ENCODE measurements at regions not wholly inside any gene's neighbourhood (a gene's known extent, or its start where the extent isn't known, plus 50 kb on each side); places are given as distances from the start of the nearest gene placed in this dataset.
"Not testable (repeated sequence)": the region's sequence is repeated elsewhere in the genome, so short reads cannot be mapped to it uniquely, and the experiment has no call there.

- no peak for DNase-seq (ENCODE audit: low read depth, low spot score)
- TF ChIP-seq, protein P1, sequence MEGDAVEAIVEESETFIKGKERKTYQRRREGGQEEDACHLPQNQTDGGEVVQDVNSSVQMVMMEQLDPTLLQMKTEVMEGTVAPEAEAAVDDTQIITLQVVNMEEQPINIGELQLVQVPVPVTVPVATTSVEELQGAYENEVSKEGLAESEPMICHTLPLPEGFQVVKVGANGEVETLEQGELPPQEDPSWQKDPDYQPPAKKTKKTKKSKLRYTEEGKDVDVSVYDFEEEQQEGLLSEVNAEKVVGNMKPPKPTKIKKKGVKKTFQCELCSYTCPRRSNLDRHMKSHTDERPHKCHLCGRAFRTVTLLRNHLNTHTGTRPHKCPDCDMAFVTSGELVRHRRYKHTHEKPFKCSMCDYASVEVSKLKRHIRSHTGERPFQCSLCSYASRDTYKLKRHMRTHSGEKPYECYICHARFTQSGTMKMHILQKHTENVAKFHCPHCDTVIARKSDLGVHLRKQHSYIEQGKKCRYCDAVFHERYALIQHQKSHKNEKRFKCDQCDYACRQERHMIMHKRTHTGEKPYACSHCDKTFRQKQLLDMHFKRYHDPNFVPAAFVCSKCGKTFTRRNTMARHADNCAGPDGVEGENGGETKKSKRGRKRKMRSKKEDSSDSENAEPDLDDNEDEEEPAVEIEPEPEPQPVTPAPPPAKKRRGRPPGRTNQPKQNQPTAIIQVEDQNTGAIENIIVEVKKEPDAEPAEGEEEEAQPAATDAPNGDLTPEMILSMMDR (IDR thresholded peaks at IDR 0.05; ENCODE audit: insufficient read depth, low read length, missing control alignments) = no peak
- POLR2A ChIA-PET = interaction anchor here (0.7 kb wide), 2 partner anchors 15 to 193 kb away, joined by 3 to 4 read pairs; no protein-coding TSS in a partner anchor
- H3K4me3 ChIP-seq (ENCODE audit: low read depth, low read length) = no peak overlapping the region
- CTCF ChIA-PET = interaction anchor here (0.9 kb wide), 1 partner anchor 410 kb away, joined by 3 read pairs; no protein-coding TSS in a partner anchor
Observed at GRCh38 chr7:93030605-93031225, 87.1 kb downstream of the SAMD9 start.

DNA sequence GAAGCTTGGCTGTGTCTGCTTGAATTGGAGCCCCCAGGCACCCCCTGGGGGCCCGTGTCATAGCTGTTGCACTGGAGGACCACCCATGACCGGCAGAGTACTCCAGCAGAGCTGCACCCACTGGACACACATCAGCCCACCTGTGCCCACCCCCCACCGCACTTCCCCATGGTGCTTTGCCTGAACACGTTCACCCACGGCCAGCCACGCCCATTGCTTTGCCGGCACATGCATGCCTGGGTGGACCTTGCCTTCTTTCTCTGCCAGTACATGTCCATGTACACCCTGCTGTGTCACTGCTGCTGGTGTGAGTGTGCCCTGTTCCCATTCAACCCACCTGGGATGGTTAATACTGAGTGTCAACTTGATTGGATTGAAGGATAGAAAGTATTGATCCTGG lies 88.7 kb downstream of the SAMD9 start:
- POLR2A ChIA-PET = no interaction called here
- CTCF ChIA-PET = interaction anchor here (1.0 kb wide), 1 partner anchor 12 kb away, joined by 3 read pairs; no protein-coding TSS in a partner anchor
- no peak for DNase-seq (ENCODE audit: low read depth, low spot score)
- TF ChIP-seq, protein P1 (IDR thresholded peaks at IDR 0.05; ENCODE audit: insufficient read depth, low read length, missing control alignments) = no peak
- H3K4me3 ChIP-seq (ENCODE audit: low read depth, low read length) = no peak overlapping the region

- TF ChIP-seq, protein P1 (IDR thresholded peaks at IDR 0.05; ENCODE audit: insufficient read depth, low read length, missing control alignments) = no peak
- ChIA-PET POLR2A (interaction anchor here (0.6 kb wide), 1 partner anchor 15 kb away, joined by 3 read pairs; no protein-coding TSS in a partner anchor), CTCF (interaction anchor here (1.0 kb wide), 1 partner anchor 11 kb away, joined by 3 read pairs; no protein-coding TSS in a partner anchor)
- no peak overlapping the region for H3K4me3 ChIP-seq (ENCODE audit: low read depth, low read length)
- DNase-seq (ENCODE audit: low read depth, low spot score) = no peak
Observed at GRCh38 chr7:93028610-93029009, 89.2 kb downstream of the SAMD9 start.

DNA sequence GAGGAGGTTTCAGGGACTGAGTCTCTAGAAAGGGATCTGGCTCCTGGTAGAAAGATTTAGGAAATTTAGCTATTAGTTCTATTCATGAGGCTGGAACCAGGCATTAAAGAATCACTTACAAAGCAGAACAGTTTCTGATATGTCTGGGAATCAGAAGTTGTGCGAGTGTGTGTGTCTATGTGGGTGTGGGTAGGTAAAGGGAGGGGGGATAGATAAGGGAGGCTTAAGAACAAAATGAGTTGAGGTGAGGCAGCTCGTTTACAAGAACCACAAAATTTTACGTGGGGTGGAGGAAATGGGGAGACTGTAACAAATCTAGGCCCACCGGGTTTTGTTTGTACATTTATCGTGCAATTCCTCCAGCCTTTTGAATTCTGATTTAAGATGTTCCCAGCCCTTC lies 90.7 kb downstream of the SAMD9 start:
- ChIA-PET CTCF (no interaction called here), POLR2A (no interaction called here)
- no peak for DNase-seq (ENCODE audit: low read depth, low spot score)
- H3K4me3 ChIP-seq (ENCODE audit: low read depth, low read length) = no peak overlapping the region
- TF ChIP-seq, protein P1 (IDR thresholded peaks at IDR 0.05; ENCODE audit: insufficient read depth, low read length, missing control alignments) = no peak

- POLR2A ChIA-PET = no interaction called here
- no peak overlapping the region for H3K4me3 ChIP-seq (ENCODE audit: low read depth, low read length)
- CTCF ChIA-PET = no interaction called here
- no peak for DNase-seq (ENCODE audit: low read depth, low spot score)
- TF ChIP-seq, protein P1 (IDR thresholded peaks at IDR 0.05; ENCODE audit: insufficient read depth, low read length, missing control alignments) = no peak
Observed at GRCh38 chr7:93026425-93026824, 91.4 kb downstream of the SAMD9 start.

DNA sequence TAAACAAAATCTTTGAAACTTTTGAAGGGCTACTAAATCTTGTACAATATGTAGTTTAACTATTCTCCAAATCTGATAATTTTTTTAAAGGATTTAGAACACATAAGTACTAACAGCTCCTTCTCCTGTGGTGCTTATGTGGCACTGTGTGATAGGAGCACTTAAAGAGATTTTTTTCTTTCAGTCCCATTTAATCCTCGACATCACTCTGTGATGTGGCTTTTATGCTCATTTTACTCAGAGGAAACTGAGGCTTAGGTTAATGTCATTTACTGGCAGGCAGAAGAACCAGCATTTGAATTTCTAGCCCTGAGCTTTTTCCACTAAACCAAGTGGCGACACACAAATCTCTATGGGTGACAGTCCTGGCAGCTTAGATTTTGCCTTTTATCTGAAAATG lies 92.4 kb downstream of the SAMD9 start:
- TF ChIP-seq, protein P1 (IDR thresholded peaks at IDR 0.05; ENCODE audit: insufficient read depth, low read length, missing control alignments) = no peak
- H3K4me3 ChIP-seq (ENCODE audit: low read depth, low read length) = no peak overlapping the region
- ChIA-PET CTCF (interaction anchor here (0.8 to 1.3 kb wide), 4 partner anchors 9 to 14 kb away, joined by 3 to 4 read pairs (median 3); no protein-coding TSS in a partner anchor), POLR2A (no interaction called here)
- DNase-seq (ENCODE audit: low read depth, low spot score) = no peak

GRCh38 chr7:93022931-93023478 lies 94.8 kb downstream of the SAMD9 start:
- CTCF ChIA-PET; DNase-seq (ENCODE audit: low read depth, low spot score); H3K4me3 ChIP-seq (ENCODE audit: low read depth, low read length); POLR2A ChIA-PET: not testable (repeated sequence)
